Central memory CD8-positive, alpha-beta T cell (primary cell): ENCODE measurements at regions not wholly inside any gene's neighbourhood (a gene's known extent, or its start where the extent isn't known, plus 50 kb on each side); places are given as distances from the start of the nearest gene placed in this dataset.
"Not testable (repeated sequence)": the region's sequence is repeated elsewhere in the genome, so short reads cannot be mapped to it uniquely, and the experiment has no call there.

Source experiments
- ATAC-seq: fragments of 150-1000 bp; cut with Tn5 transposase; replicated peaks from 2 replicates; pipeline ENCODE4 v1.10.0; 2022; ENCODE audit warnings: mild to moderate bottlenecking, moderate FRiP score, moderate number of reproducible peaks; ENCODE audit not compliant: poor library complexity, severe bottlenecking; ENCODE audit errors: extremely low read depth
- DNase-seq, 2 donors: peaks; one replicate each; pipeline ENCODE4 v3.0.0; 2021; ENCODE audit warnings: low spot score in 2 of 2
- H3K27ac Mint-ChIP-seq: one replicate; pipeline ENCODE4 v1.8.0; 2022; ENCODE audit warnings: low read depth, mild to moderate bottlenecking, moderate library complexity, mixed read lengths
- H3K27me3 Mint-ChIP-seq: one replicate; pipeline ENCODE4 v1.8.0; 2022; ENCODE audit warnings: mixed read lengths
- H3K36me3 Mint-ChIP-seq: one replicate; pipeline ENCODE4 v1.8.0; 2022; ENCODE audit warnings: mild to moderate bottlenecking, moderate library complexity, mixed read lengths; ENCODE audit not compliant: insufficient read depth
- H3K4me1 Mint-ChIP-seq: one replicate; pipeline ENCODE4 v1.8.0; 2022; ENCODE audit warnings: mixed read lengths
- H3K4me3 Mint-ChIP-seq: one replicate; pipeline ENCODE4 v1.8.0; 2022; ENCODE audit warnings: mild to moderate bottlenecking, moderate library complexity, mixed read lengths
- H3K9me3 Mint-ChIP-seq: one replicate; pipeline ENCODE4 v1.8.0; 2022; ENCODE audit warnings: mixed read lengths

DNA sequence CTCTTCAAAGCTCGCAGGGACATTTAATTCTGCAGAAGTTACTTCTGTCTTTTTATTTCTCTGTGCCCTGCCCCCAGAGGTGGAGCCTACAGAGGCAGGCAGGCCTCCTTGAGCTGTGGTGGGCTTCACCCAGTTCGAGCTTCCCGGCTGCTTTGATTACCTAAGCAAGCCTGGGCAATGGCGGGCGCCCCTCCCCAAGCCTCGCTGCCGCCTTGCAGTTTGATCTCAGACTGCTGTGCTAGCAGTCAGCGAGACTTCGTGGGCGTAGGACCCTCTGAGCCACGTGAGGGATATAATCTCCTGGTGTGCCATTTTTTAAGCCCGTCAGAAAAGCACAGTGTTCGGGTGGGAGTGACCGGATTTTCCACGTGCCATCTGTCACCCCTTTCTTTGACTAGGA lies 1322.9 kb upstream of the ACO1 start:
- not testable (repeated sequence) for ATAC-seq, H3K36me3 Mint-ChIP-seq, H3K27ac Mint-ChIP-seq, H3K4me1 Mint-ChIP-seq, H3K4me3 Mint-ChIP-seq, H3K27me3 Mint-ChIP-seq, H3K9me3 Mint-ChIP-seq, DNase-seq

GRCh38 chr9:31065691-31066090 lies 1318.8 kb upstream of the ACO1 start:
- Mint-ChIP-seq H3K36me3 (peaks cover 2% of the 10 kb centered on the region), H3K4me3 (no peak overlapping the region), H3K9me3 (no peaks in the 10 kb centered on the region), H3K27me3 (no peaks in the 10 kb centered on the region), H3K4me1 (no peaks in the 10 kb centered on the region), H3K27ac (no peak overlapping the region)
- ATAC-seq (no peak), DNase-seq (no peak)

- Mint-ChIP-seq H3K4me3 (no peak overlapping the region), H3K27me3 (no peaks in the 10 kb centered on the region), H3K9me3 (no peaks in the 10 kb centered on the region), H3K36me3 (peaks cover 2% of the 10 kb centered on the region), H3K4me1 (no peaks in the 10 kb centered on the region), H3K27ac (no peak overlapping the region)
- no peak for ATAC-seq
- DNase-seq, result no peak
These were observed 1317.0 kb upstream of the ACO1 start for GRCh38 chr9:31067418-31067817.

DNA sequence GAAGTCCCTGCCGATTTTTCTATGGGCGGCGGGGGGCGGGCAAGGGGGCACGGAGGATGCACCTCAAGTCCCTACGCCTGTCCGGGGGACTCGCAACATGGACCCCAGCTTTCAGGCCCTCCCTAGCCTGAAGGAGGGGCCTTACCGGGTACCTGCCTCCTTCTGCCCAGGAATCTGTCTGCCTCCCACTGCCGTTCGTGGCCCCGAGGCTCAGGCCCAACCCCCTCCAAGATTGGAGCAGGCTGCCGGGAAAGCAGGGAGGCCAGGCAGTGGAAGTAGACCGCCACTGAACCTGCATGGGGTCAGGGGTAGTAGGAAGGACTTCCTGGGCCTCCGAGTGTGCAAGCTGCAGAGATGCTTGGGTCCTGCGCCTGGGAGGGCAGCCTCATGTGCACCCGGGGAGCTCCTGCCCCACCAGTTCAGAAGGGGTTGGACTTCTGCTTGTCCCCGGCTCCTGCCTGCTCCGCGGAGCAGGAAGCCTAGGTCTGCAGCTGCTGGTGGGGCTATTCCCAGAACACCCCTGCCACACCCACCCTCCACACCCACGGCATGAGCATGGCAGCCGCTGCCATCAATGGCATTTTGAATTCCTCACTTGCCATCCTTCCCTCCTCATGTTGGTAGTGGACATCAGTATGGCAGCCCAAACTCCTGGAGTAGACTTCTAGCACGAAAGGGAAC lies 1312.7 kb upstream of the ACO1 start:
- H3K4me3 Mint-ChIP-seq, result no peak overlapping the region

GRCh38 chr9:31078175-31078574 lies 1306.3 kb upstream of the ACO1 start:
- H3K27ac Mint-ChIP-seq, result no peak overlapping the region
- H3K36me3 Mint-ChIP-seq, result no peaks in the 10 kb centered on the region
- no peaks in the 10 kb centered on the region for H3K9me3 Mint-ChIP-seq
- no peak overlapping the region for H3K4me3 Mint-ChIP-seq
- DNase-seq, result no peak
- H3K4me1 Mint-ChIP-seq, result no peaks in the 10 kb centered on the region
- H3K27me3 Mint-ChIP-seq, result no peaks in the 10 kb centered on the region
- ATAC-seq, result no peak

More for the DNA sequence above, 1312.7 kb upstream of the ACO1 start:
- H3K9me3 Mint-ChIP-seq, result no peaks in the 10 kb centered on the region
- no peaks in the 10 kb centered on the region for H3K27me3 Mint-ChIP-seq
- DNase-seq, result no peak
- no peaks in the 10 kb centered on the region for H3K4me1 Mint-ChIP-seq
- H3K36me3 Mint-ChIP-seq, result no peaks in the 10 kb centered on the region
- ATAC-seq, result no peak
- H3K27ac Mint-ChIP-seq, result no peak overlapping the region

DNA sequence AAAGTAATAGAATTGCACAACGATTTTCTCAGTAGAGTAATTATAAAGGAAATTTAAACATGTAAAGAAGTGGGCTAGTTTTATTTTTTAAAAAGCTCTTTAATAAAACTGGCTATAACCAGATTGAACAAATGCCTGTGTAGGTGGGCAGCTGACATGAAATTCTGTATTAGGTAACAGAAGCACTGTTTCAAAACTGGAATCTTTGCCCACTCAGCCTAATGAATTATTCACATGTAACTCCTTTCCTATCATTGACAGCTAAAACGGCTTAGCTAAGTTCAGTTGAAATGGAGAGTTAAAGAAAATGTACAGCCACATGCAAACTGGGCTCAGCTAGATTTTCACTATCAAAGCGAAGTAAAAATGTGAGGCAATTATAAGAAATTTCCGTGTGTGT lies 1300.1 kb upstream of the ACO1 start:
- H3K27me3 Mint-ChIP-seq, result no peaks in the 10 kb centered on the region
- H3K36me3 Mint-ChIP-seq, result no peaks in the 10 kb centered on the region
- no peak for DNase-seq
- H3K4me3 Mint-ChIP-seq, result no peak overlapping the region
- H3K4me1 Mint-ChIP-seq, result no peaks in the 10 kb centered on the region
- H3K27ac Mint-ChIP-seq, result no peak overlapping the region
- no peaks in the 10 kb centered on the region for H3K9me3 Mint-ChIP-seq
- no peak for ATAC-seq

DNA sequence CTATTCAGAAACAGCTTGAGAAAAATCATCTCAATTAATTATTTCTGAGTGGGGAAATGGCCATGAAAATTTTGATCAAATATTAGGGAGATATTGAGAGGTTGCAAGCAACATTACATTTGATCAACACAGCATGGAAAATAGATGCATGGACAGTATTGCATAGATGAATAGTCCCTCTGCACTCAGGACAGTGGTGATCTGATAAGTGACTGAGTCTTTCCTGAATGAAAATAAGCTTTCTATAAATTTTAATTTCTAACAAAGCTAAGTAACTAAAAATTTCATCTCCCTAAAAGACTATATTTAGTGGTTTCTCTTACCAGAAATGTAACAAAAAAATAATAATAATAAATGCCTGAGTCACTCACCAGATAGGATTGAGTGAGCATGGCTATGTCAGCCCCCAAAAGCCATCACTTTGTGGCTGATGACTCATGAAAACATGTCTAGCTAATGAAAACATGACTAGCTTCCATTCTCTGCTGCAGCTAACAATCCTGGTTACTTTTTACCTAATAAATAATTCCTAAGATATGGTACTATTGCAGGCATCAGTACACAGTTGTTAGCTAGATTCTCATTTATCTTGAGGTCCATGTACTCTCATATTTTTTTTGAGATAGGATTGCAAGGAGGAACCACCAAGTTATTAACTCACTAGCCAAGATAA lies 1294.8 kb upstream of the ACO1 start:
- no peak for ATAC-seq
- Mint-ChIP-seq H3K4me3 (no peak overlapping the region), H3K27me3 (no peaks in the 10 kb centered on the region), H3K4me1 (no peaks in the 10 kb centered on the region), H3K27ac (no peak overlapping the region), H3K36me3 (no peaks in the 10 kb centered on the region), H3K9me3 (no peaks in the 10 kb centered on the region)
- no peak for DNase-seq

GRCh38 chr9:31100311-31100710 lies 1284.1 kb upstream of the ACO1 start:
- no peaks in the 10 kb centered on the region for H3K36me3 Mint-ChIP-seq
- H3K4me3 Mint-ChIP-seq, result no peak overlapping the region
- DNase-seq, result no peak
- no peaks in the 10 kb centered on the region for H3K4me1 Mint-ChIP-seq
- H3K27me3 Mint-ChIP-seq, result no peaks in the 10 kb centered on the region
- H3K27ac Mint-ChIP-seq, result no peak overlapping the region
- ATAC-seq, result no peak
- no peaks in the 10 kb centered on the region for H3K9me3 Mint-ChIP-seq

- no peak for ATAC-seq
- no peak overlapping the region for H3K27ac Mint-ChIP-seq
These were observed 1280.6 kb upstream of the ACO1 start for GRCh38 chr9:31103836-31104235.

DNA sequence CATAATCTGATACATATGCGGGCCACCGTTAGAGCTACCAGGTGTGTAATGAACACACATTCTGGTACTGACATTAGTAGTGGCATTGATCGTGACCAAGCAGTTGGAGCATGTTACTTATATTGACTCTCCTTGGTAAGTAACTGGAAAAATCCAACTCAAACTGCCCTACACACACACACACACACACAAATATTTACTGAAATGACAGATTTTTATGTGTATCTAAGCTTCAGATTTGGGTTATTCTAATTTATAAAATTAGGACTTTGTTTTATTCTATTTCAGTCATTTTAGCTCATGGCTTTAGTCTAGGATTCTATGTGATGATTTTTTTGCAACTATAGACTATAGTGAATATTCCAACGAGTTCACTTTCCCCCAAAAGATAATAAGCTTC lies 1280.2 kb upstream of the ACO1 start:
- ATAC-seq (no peak), DNase-seq (no peak)
- Mint-ChIP-seq H3K36me3 (no peaks in the 10 kb centered on the region), H3K9me3 (no peaks in the 10 kb centered on the region), H3K4me1 (no peaks in the 10 kb centered on the region), H3K27ac (no peak overlapping the region), H3K27me3 (no peaks in the 10 kb centered on the region), H3K4me3 (no peak overlapping the region)

More at GRCh38 chr9:31103836-31104235, 1280.6 kb upstream of the ACO1 start:
- Mint-ChIP-seq H3K27me3 (no peaks in the 10 kb centered on the region), H3K4me3 (no peak overlapping the region), H3K9me3 (no peaks in the 10 kb centered on the region), H3K36me3 (no peaks in the 10 kb centered on the region), H3K4me1 (no peaks in the 10 kb centered on the region)
- no peak for DNase-seq

- H3K27me3 Mint-ChIP-seq, result no peaks in the 10 kb centered on the region
- H3K36me3 Mint-ChIP-seq, result no peaks in the 10 kb centered on the region
- DNase-seq (no peak), ATAC-seq (no peak)
- H3K27ac Mint-ChIP-seq, result no peak overlapping the region
- H3K4me3 Mint-ChIP-seq, result no peak overlapping the region
- H3K4me1 Mint-ChIP-seq, result no peaks in the 10 kb centered on the region
- no peaks in the 10 kb centered on the region for H3K9me3 Mint-ChIP-seq
These were observed 1272.0 kb upstream of the ACO1 start for GRCh38 chr9:31112491-31112890.

DNA sequence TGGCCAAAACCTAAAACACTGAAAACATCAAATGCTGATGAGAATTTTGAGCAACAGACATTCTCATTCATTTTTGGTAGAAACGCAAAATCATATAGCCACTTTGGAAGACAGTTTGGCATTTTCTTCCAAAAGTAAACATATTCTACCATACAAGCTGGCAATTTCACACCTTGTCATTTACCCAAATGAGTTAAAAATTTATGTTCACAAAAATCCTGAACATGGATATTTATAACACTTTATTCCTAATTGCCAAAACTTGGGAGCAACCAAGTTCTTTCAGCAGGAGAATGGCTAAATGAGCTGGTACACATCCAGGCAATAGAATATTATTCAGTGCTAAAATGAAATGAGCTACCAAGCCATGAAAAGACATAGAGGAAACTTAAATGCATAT lies 1270.1 kb upstream of the ACO1 start:
- H3K27me3 Mint-ChIP-seq, result no peaks in the 10 kb centered on the region
- no peak overlapping the region for H3K4me3 Mint-ChIP-seq
- no peaks in the 10 kb centered on the region for H3K36me3 Mint-ChIP-seq
- H3K9me3 Mint-ChIP-seq, result no peaks in the 10 kb centered on the region
- no peak for ATAC-seq
- H3K4me1 Mint-ChIP-seq, result no peaks in the 10 kb centered on the region
- no peak overlapping the region for H3K27ac Mint-ChIP-seq
- no peak for DNase-seq

- Mint-ChIP-seq H3K4me1 (no peaks in the 10 kb centered on the region), H3K27ac (no peak overlapping the region), H3K9me3 (no peaks in the 10 kb centered on the region), H3K27me3 (no peaks in the 10 kb centered on the region), H3K4me3 (no peak overlapping the region), H3K36me3 (no peaks in the 10 kb centered on the region)
- peak; percentile 62 for ATAC-seq
- no peak for DNase-seq
These were observed 1264.5 kb upstream of the ACO1 start for GRCh38 chr9:31119890-31120454.
